Activated CD8-positive, alpha-beta memory T cell treated with anti-CD3 and anti-CD28 coated beads for 1 hour (primary cell): ENCODE measurements at regions not wholly inside any gene's neighbourhood (a gene's known extent, or its start where the extent isn't known, plus 50 kb on each side); places are given as distances from the start of the nearest gene placed in this dataset.

Experiments used
- DNase-seq, 2 donors: peaks; one replicate each; pipeline ENCODE4 v3.0.0-alpha.2; 2020; ENCODE audit warnings: low read depth in 1 of 2; ENCODE audit errors: extremely low read depth in 1 of 2

- no peak for DNase-seq
These were observed 212.1 kb upstream of the RTL1 start for GRCh38 chr14:101115652-101116051.

- no peak for DNase-seq
These were observed 212.5 kb upstream of the RTL1 start for GRCh38 chr14:101116065-101116464.

GRCh38 chr14:101116486-101117130, 213.1 kb upstream of the RTL1 start:
- no peak for DNase-seq

DNA sequence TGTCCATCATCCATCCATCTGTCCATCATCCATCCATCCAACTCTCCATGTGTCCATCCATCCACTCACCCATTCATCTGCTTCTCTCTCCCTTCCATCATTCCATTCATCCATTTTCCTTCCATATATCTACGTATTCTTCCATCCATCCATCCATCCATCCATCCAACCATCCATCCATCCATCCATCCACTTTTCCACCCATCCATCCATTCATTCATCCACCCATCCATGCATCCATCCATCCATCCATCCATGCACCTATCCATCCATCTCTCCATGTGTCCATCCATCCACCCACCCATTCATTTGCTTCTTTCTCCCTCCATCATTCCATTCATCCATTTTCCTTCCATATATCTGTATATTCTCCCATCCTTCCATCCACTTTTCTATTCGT, 214.0 kb upstream of the RTL1 start:
- no peak for DNase-seq

DNA sequence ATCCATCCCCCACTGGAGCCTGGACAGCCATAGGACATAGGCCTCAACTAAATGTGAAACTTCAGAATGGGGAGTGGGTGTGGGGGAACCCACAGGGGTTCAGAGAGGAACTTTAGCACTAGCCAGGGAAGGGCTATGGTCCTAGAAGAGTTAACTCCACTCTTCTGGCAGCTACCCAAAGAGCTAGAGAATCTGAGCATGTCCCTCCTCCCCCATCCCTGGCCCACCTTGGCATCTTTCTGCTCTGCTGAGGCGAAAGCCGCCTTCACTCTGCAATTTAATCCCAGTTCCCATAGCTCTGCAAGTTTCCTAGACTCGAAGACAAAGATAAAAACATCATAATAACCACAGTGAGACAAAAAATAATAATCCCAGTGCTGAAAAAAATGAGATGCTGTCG, 214.7 kb upstream of the RTL1 start:
- no peak for DNase-seq

- DNase-seq: no peak
These were observed 215.4 kb upstream of the RTL1 start for GRCh38 chr14:101118746-101119591.

DNA sequence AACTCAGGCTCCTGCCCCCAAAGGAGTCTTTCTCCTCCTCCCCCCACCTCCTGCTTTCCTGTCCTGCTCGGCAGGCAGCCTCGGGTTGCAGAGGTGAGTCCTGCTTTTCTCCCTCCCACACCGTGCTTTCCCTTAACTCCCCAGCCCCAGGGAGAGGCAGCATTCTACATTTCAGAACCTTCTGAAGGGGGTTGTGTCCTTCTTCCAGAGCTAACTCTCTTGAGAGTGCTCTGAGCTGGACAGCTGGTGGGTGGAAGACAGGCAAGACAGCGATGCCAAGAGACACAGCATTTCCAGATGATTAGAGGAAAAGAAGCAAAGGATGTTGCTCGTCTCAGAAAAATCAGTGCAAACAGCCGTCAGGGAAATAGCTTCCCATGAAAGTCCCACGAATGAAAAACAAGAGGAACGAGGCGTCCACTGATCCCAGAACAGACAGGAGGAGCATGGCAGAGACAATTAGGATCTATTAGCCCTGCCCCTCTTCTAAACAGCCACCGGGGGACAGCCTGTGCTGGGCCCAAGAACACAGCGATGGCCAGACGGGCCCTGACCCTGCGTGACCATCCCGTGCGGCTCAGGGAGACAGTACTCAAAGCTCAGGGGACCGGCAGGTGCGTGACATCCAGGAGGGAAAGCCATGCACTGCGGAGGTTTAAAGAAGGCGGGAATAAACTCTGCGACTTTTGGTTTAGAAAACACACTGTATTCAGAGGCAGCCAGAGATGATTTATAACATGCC, 216.5 kb upstream of the RTL1 start:
- DNase-seq: no peak

- no peak for DNase-seq
These were observed 217.4 kb upstream of the RTL1 start for GRCh38 chr14:101120641-101121507.

GRCh38 chr14:101121508-101122139, 218.1 kb upstream of the RTL1 start:
- no peak for DNase-seq

GRCh38 chr14:101122237-101123141, 219.0 kb upstream of the RTL1 start:
- no peak for DNase-seq

DNA sequence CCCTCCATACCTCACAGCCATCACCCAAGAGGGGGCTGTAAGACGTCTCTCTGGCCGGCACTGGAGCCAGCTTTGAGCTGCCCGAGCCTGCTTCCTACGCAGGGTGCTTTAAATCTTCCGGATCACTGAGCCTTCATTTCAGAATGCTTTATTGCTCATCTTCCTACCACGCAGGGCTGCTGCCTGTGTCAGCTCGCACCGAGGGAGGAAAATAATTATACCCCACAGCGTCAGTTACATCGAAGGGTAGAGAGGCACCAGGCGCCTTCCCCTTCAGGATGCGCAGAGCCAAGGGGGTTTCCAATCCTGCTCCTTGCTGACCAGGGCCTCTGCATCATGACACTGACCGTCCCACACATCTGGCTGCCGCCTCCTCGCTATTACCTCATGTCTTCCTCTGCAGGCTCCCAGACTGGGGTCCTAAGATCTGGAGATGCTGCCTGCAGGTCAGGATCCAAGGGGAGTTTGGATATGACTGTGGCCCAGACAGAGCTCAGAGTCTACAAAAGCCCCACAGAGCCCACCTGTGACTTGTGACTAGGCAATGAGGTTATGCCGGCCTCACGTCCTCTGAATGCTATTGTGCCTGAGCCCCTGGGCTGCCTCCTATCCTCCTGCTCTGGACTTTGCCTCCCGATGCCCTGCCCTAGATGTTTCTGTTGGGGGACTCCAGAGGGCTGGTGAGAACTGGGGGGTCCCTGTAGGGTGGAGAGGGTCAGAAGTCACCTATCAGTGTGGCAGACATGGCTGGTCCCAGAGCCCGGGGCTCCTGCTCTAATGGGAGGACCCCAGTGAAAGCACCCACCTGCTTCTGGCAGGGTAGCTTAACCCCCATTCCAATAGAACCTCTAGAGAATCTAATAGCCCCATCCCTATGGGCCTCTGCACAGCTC, 220.3 kb upstream of the RTL1 start:
- DNase-seq: no peak

DNA sequence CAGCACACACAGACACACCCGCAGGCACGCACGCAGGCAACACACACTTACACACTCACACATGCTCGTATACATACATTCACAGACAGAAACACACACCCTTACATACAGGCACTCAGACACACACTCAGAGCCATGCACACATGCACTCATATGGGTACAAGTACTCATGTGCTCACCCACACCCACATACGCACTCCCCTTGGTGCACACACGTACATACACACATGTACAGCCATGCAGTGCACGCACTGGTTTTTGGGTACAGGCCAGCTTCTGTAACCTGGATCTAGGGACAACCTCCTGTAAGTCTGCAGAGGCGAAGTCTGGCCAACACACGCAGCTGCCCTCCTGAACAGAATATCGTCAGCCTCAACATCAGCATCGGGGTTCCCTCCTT, 221.3 kb upstream of the RTL1 start:
- no peak for DNase-seq

DNA sequence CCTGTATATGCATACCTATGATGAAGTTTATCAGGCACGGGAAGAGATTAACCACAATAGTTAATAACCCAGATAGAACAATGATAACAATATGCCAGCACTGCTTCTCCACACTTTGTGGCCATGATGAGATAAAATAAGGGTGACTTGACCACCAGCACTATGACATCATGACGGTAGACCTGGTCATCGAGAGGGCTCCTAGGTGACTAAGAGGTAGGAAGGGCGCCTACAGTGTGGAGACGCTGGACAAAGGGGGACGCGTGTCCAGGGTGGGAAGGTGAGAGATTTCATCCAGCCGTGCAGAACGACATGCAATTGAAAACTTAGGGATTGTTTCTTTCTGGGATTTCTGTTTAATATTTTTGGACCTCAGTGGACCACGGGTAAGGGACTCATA, 221.8 kb upstream of the RTL1 start:
- DNase-seq: no peak

DNA sequence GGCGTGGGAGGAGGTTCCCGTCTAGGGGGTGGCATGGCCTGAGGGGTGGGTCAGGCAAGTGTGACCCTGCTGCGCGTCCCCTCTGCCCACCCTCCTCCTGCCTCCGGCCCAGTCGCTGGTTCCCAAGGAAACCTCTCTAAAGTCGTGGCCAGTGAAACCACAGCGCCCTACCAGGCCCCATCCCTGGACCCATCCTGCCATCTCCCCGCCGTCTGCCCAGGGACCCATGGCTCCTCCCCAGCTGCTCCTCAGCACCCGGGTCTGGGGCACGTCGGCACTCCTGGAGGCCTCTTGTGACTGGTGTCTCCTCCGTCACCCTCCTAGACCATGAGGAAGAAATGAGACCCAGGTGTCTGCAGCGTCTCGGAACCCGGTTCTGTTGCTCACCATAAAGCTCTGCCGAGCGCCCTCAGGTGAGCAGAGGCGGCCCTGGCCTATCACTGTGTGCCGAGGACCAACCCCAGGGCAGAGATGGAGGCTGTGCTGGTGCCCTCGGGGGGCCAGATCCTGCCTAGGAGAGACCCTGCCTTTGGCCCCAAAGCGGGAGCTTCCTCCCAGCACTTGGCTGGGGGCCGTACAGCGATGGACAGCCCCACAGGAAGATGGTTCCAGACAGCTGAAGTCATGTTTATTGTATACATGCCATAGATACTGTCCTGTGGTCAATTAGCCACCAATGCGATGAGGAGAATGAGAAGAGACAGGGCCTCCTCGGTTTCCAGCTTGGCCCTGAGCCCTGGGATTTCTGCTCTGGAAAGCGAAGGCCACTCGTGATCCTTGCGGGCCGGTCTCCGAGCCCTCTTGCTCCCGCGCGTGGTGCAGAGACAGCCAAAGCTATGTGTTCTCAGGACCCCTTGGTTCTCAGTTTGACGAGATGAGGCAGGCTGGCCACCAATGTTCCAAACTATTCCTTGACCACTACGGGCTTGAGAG, 222.5 kb upstream of the RTL1 start:
- no peak for DNase-seq

DNA sequence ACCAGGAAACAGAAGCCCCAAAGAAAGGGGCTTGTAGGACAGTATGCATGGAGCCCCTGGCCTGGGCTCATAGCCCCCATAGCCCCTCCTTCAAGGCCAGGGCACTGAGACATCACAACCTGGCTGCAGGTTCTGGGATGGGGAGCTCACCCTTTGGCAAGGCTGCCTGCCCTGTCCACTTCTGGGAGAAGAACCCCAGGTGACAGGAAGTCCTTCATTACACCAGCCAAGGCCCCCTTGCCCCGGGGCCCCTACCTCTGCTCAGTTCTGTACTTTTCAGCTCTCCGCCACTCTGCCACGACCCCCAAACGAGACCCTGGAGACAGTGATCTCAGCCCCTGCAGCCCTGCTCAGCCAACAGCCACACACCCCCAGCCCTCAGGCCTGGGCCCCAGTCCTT, 223.2 kb upstream of the RTL1 start:
- DNase-seq: no peak

DNA sequence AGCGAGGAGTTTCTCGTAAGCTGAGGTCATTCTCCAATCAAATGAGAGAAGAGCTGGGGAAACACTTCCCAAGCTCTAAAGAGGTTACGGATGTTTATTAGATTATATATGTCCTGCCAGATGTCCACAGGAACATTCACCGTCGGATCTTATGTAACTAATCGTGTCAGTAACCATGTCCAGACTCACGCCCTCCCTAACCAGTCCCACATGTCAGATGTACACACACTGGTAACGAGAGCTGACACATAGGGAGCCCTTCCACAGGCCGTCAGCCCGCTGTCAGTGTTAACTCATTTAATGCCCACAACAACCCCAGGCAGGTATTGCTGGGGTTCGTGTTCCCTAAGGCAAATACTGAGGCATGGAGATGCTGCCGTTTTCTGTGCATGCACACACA, 223.7 kb upstream of the RTL1 start:
- DNase-seq: no peak
